Spleen (tissue), 11 donors: ENCODE measurements at regions not wholly inside any gene's neighbourhood (a gene's known extent, or its start where the extent isn't known, plus 50 kb on each side); places are given as distances from the start of the nearest gene placed in this dataset.

ENCODE experiments used
- DNase-seq: peaks from one replicate; pipeline ENCODE4 v3.0.0-alpha.2; 2020
- H3K27ac ChIP-seq, 8 donors: fragments of 200-600 bp; sonication (generic) in 7 of 8; 1 replicate in 4 of 8; 2 replicates in 4 of 8; pipeline versions ENCODE4 v1.5.0 to v1.8.0; 2016 to 2021; ENCODE audit warnings: inconsistent platforms in 4 of 8, mild to moderate bottlenecking in 4 of 8, moderate library complexity in 1 of 8
- H3K27me3 ChIP-seq, 7 donors: fragments of 200-600 bp; sonication (generic) in 6 of 7; replicated peaks in 1 of 7; 1 replicate in 4 of 7; 2 replicates in 3 of 7; pipeline versions ENCODE4 v1.5.0 to v1.8.0; 2016 to 2021; ENCODE audit warnings: inconsistent platforms in 3 of 7, mild to moderate bottlenecking in 1 of 7
- H3K36me3 ChIP-seq, 6 donors: fragments of 200-600 bp; sonication (generic) in 5 of 6; 1 replicate in 4 of 6; 2 replicates in 2 of 6; pipeline versions ENCODE4 v1.5.0 to v1.8.0; 2016 to 2021; ENCODE audit warnings: inconsistent platforms in 2 of 6
- H3K4me1 ChIP-seq, 6 donors: fragments of 200-600 bp; sonication (generic) in 5 of 6; 1 replicate in 3 of 6; 2 replicates in 3 of 6; pipeline versions ENCODE4 v1.5.0 to v1.8.0; 2016 to 2021; ENCODE audit warnings: inconsistent platforms in 3 of 6
- H3K4me3 ChIP-seq, 8 donors: fragments of 200-600 bp; sonication (generic) in 7 of 8; 1 replicate in 4 of 8; 2 replicates in 4 of 8; pipeline versions ENCODE4 v1.5.0 to v1.8.0; 2016 to 2021; ENCODE audit warnings: inconsistent platforms in 4 of 8, mild to moderate bottlenecking in 4 of 8, moderate library complexity in 2 of 8
- H3K9me3 ChIP-seq, 8 donors: fragments of 200-600 bp; sonication (generic) in 7 of 8; 1 replicate in 4 of 8; 2 replicates in 4 of 8; pipeline versions ENCODE4 v1.5.0 to v1.8.0; 2016 to 2021; ENCODE audit warnings: inconsistent platforms in 4 of 8
- CTCF ChIP-seq, 11 experiments: fragments of 200-600 bp in 7 of 11; fragments of 450-650 bp in 4 of 11; sonication (generic) in 4 of 11; IDR thresholded peaks in 8 of 11; conservative IDR thresholded peaks in 3 of 11; 1 replicate in 7 of 11; 2 replicates in 4 of 11; pipeline versions ENCODE4 v1.4.0 to v1.8.0; 2016 to 2021; ENCODE audit warnings: antibody characterized with exemption in 11 of 11, inconsistent platforms in 4 of 11, mild to moderate bottlenecking in 1 of 11
- POLR2A ChIP-seq, 3 donors: fragments of 450-650 bp; IDR thresholded peaks; one replicate each; pipeline ENCODE4 v1.5.1; 2017; ENCODE audit warnings: antibody characterized with exemption in 3 of 3, mild to moderate bottlenecking in 1 of 3
- POLR2AphosphoS5 ChIP-seq, 3 donors: sonication (generic); formaldehyde crosslinking; IDR thresholded peaks; one replicate each; pipeline ENCODE4 v1.5.1; 2017; ENCODE audit warnings: antibody characterized with exemption in 3 of 3
- WGBS, 5 donors: extraction: QIAGEN DNeasy Blood & Tissue Kit in 3 of 5; methylation state at CpG; one replicate each; pipeline versions ENCODE4 v1.1.5 to v1.1.7; 2013 to 2018; 5-methylcytosine and 5-hydroxymethylcytosine counted together
- intact Hi-C: fragments of 100-400 bp; cut with DNase I; formaldehyde crosslinking; loops from one replicate; pipeline ENCODE4 v1.15.0; 2023; ENCODE audit warnings: low total_unique reads
- donor health status: healthy with polysubstance abuse.
- donor health status: DM: no; HTN: no; CAD: no; lungs with moderate emphysema.
- donor health status: DM: no; HTN: no; CAD: no.
- donor health status: Bipolar disorder and iron deficiency.
- donor health status: healthy.
- donor health status: DM: no; HTN: no; CAD: no.
- donor health status: DM: yes; HTN: yes; CAD: no.

GRCh38 chr15:95503640-95504225 lies 826.8 kb upstream of the NR2F2 start:
- Histone ChIP-seq H3K4me1 (no peaks in the 10 kb centered on the region), H3K27ac (no peak overlapping the region), H3K9me3 (no peaks in the 10 kb centered on the region), H3K36me3 (no peaks in the 10 kb centered on the region), H3K4me3 (no peak overlapping the region), H3K27me3 (no peaks in the 10 kb centered on the region)
- intact Hi-C loops, result no loop called here
- DNase-seq, result no peak
- 86 to 98% (median 90%) methylated on average over 3 of the region's 3 CpGs for WGBS, 5 donors
- TF ChIP-seq POLR2A (IDR thresholded peaks at IDR 0.05), result no peak
- no peak for TF ChIP-seq CTCF (IDR thresholded peaks at IDR 0.05 in 8 of 11, conservative IDR thresholded peaks at IDR 0.05 in 3 of 11)
- TF ChIP-seq POLR2AphosphoS5 (IDR thresholded peaks at IDR 0.05), result no peak

GRCh38 chr15:95511671-95512070 lies 818.8 kb upstream of the NR2F2 start:
- Histone ChIP-seq H3K9me3 (no peaks in the 10 kb centered on the region), H3K4me3 (no peak overlapping the region), H3K27me3 (no peaks in the 10 kb centered on the region), H3K36me3 (no peaks in the 10 kb centered on the region), H3K27ac (no peak overlapping the region), H3K4me1 (no peaks in the 10 kb centered on the region)
- DNase-seq, result no peak
- TF ChIP-seq POLR2AphosphoS5 (IDR thresholded peaks at IDR 0.05), result no peak
- no peak for TF ChIP-seq CTCF (IDR thresholded peaks at IDR 0.05 in 8 of 11, conservative IDR thresholded peaks at IDR 0.05 in 3 of 11)
- no peak for TF ChIP-seq POLR2A (IDR thresholded peaks at IDR 0.05)
- intact Hi-C loops, result no loop called here

GRCh38 chr15:95512906-95513305 lies 817.6 kb upstream of the NR2F2 start:
- DNase-seq, result no peak
- 76 to 89% (median 80%) methylated on average over 2 of the region's 2 CpGs for WGBS, 5 donors
- H3K4me3 ChIP-seq, result no peak overlapping the region
- intact Hi-C loops, result no loop called here
- H3K27ac ChIP-seq, result no peak overlapping the region
- no peak for TF ChIP-seq POLR2A (IDR thresholded peaks at IDR 0.05)
- no peak for TF ChIP-seq CTCF (IDR thresholded peaks at IDR 0.05 in 8 of 11, conservative IDR thresholded peaks at IDR 0.05 in 3 of 11)
- TF ChIP-seq POLR2AphosphoS5 (IDR thresholded peaks at IDR 0.05), result no peak
- H3K9me3 ChIP-seq, result no peaks in the 10 kb centered on the region
- no peaks in the 10 kb centered on the region for H3K27me3 ChIP-seq
- no peaks in the 10 kb centered on the region for H3K4me1 ChIP-seq
- H3K36me3 ChIP-seq, result no peaks in the 10 kb centered on the region

GRCh38 chr15:95519887-95520286 lies 810.6 kb upstream of the NR2F2 start:
- DNase-seq, result no peak
- Histone ChIP-seq H3K27ac (no peak overlapping the region), H3K4me1 (no peaks in the 10 kb centered on the region), H3K36me3 (no peaks in the 10 kb centered on the region), H3K9me3 (no peaks in the 10 kb centered on the region), H3K4me3 (no peak overlapping the region), H3K27me3 (no peaks in the 10 kb centered on the region)
- intact Hi-C loops, result no loop called here
- WGBS, 5 donors, result 87 to 95% (median 90%) methylated on average over 11 of the region's 11 CpGs
- TF ChIP-seq POLR2A (IDR thresholded peaks at IDR 0.05), result no peak
- no peak for TF ChIP-seq CTCF (IDR thresholded peaks at IDR 0.05 in 8 of 11, conservative IDR thresholded peaks at IDR 0.05 in 3 of 11)
- TF ChIP-seq POLR2AphosphoS5 (IDR thresholded peaks at IDR 0.05), result no peak
